ENCODE measurements at regions not wholly inside any gene's neighbourhood (a gene's known extent, or its start where the extent isn't known, plus 50 kb on each side); places are given as distances from the start of the nearest gene placed in this dataset.

GRCh38 chr14:34111505-34111904 lies 160.6 kb upstream of the EGLN3 start:
- TF ChIP-seq KAT8 (CRISPR knock-in tag; IDR thresholded peaks at IDR 0.05) (no peak), SUZ12 (IDR thresholded peaks at IDR 0.05; ENCODE audit: low read depth, low read length) (no peak), POLR2A (IDR thresholded peaks at IDR 0.05; ENCODE audit: insufficient read depth in 1 of 2, low read depth in 2 of 2, low read length in 2 of 2) (no peak), ATF7-NPFF (CRISPR knock-in tag; IDR thresholded peaks at IDR 0.05; ENCODE audit: low read depth) (no peak), CTCF (CRISPR knock-in tag; IDR thresholded peaks at IDR 0.05) (no peak), REST (IDR thresholded peaks at IDR 0.05; ENCODE audit: borderline replicate concordance in 1 of 2, low read depth in 1 of 2, low read length in 2 of 2) (no peak), HDAC6 (IDR thresholded peaks at IDR 0.05; ENCODE audit: low read depth, low read length) (no peak), NONO (IDR thresholded peaks at IDR 0.05) (no peak), NONO (CRISPR knock-in tag; conservative IDR thresholded peaks at IDR 0.05) (no peak), ZBTB8A (CRISPR knock-in tag; IDR thresholded peaks at IDR 0.05; ENCODE audit: borderline replicate concordance, low read depth) (no peak), EHMT2 (IDR thresholded peaks at IDR 0.05; ENCODE audit: borderline replicate concordance, low read depth, low read length) (no peak), ATF2 (CRISPR knock-in tag; IDR thresholded peaks at IDR 0.05) (no peak)

Measured in HepG2 (cell line).